GM03348 (cell line): ENCODE measurements at regions not wholly inside any gene's neighbourhood (a gene's known extent, or its start where the extent isn't known, plus 50 kb on each side); places are given as distances from the start of the nearest gene placed in this dataset.

ENCODE experiments used
- DNase-seq: peaks from one replicate; pipeline ENCODE4 v3.0.0; 2012; ENCODE audit warnings: low spot score

DNA sequence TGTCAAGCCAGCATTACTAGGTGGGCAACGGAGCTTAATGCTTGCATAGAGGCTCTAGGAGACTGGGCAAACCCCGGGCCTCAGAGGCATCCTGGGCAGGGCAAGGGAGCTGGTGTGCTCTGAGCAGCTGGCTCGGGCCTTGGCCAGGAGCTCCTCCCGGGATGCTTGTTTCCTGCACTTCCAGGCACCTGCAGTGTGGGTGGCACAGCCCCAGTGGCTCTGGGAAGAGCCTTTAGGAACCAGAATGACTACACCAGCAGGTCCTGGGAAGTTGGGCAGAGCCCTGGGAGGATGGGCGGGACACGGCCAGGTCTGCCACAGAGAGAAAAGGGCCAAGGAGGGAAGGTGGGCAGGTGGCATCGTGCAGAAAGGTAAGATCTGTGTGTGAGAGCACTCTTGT, 80.4 kb upstream of the CD93 start:
- DNase-seq: no peak

DNA sequence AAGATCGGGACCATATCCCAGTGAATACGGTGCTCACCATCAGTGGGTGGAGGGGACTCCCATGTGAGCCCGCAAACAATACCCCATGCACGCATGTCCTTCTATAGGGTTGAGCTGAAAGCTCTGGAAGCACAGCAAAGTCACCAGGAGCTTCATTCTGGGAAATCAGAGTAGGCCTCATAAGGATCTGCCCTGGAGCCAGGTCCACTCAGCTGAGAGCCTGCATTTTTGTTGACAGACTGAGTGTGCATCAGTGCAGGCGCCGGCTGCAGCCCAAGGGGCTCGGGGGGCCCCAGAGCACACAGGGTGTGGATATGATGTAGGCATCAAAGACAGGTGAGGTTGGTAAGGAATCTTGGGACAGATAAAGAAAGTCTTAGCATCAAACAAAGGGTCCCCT, 79.8 kb upstream of the CD93 start:
- no peak for DNase-seq

DNA sequence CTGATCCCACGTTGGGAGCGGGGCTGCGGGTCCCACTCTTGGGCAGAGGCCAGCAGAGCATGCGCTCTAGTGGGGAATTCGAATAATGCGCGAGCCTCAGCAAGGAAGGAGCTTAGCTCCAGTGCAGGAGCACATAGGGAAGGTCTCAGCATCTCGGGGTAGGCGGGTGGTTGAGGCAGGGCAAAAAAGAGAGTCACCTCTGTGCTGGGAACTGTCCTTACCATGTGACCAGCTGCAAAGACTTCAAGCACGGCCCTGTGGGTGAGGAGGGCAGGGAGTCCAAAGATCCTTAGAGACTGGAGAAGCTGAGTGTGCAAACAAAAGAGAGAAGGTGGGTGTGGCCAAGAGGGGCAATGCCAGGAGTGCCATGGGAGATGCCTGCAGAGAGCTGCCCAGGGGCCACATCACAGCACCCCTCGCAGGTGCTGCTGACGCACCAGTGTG, 79.2 kb upstream of the CD93 start:
- no peak for DNase-seq

DNA sequence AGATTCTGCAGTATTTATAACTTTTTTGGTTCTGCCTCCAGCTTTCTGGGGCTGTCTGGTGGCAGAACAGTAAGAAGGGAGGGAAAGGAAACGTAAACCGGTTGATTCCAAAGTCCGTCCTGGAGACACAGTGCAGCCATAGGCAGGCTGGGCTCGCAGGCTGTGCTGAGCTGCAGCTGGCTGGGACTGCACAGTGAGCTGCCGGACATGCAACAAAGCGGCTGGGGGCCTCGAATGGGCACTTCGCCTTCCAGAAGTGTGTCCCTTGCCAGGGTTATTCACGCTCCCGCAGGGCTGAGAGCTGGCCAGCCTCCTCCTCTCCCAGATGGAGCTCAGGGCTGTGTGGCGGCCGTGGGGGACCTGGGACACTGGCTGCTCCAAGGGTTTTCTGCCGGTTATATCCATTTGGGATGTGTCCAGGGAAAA, 78.1 kb upstream of the CD93 start:
- DNase-seq: no peak

DNA sequence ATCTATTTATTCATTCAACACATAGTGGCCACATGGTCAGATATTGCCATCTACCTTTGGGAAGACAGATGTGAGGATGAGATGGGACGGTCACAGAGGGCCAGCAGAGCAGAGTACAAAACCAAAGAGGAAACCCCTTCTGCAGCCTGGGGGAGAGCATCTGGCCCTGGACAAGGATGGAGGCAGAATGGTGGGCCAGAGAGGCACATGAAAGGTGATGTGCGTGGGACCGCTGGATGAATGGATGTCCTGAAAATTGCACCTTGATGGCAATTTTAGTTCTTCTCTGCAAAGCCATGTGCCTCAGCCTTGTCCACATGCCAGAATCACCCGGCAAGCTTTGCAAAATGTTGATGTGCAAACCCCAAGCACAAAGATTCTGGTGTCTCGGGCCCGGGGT, 77.4 kb upstream of the CD93 start:
- DNase-seq: no peak

DNA sequence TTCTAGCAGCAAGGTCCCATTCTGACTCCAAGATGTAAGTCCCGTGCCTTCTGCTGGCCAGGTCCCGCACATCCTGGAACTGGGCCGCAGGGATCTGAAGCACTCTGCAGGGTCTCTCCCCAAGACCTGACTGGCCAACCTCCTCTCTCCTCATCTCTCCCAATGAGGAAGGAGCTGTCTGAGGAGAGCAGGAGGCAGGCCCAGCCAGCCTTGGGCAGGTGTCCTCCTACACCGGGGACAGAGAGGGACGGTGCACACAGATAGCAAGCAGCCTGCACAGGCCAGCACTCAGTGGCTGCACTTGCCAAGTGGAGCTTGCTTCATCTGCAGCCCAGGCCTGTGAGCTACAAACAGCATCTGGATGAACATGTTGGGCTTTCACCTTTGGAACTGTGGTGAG, 76.8 kb upstream of the CD93 start:
- DNase-seq: no peak

- no peak for DNase-seq
Measured at GRCh38 chr20:23161968-23162696, 76.0 kb upstream of the CD93 start.

GRCh38 chr20:23161244-23161891, 75.2 kb upstream of the CD93 start:
- DNase-seq: no peak

DNA sequence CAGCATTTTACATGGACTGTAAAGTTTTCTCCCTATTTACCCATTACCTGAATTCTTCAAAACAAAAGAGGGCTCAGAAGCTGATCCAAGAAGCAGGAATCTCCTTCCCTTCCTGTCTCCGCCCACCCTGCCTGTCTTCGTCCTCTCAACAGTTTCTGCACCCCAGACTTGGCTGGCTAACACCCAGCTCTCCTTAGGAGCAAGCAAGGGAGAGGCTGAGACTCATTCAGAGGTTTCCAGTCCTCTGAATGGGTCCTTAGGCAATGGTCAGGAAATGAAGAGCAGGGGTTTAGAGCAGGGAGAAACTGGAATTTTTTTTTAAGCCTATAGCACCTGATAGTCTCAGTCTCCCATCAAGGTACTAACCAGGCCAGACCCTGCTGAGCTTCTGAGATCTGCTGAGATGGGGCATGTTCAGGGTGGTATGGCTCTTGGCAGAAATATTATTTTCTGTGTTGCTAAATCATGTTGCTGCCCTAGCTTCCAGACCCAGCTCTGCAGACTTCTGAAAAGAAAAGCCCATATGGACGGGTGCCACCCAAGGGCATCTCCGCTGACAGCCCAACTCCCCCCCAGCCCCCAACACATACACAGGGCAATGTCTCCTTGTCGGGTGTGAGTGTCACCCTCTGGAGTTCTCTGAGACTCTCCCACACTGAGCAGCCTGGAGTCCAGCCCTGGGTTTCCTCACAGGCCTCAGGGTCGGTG, 74.6 kb upstream of the CD93 start:
- DNase-seq: peak; percentile 53

DNA sequence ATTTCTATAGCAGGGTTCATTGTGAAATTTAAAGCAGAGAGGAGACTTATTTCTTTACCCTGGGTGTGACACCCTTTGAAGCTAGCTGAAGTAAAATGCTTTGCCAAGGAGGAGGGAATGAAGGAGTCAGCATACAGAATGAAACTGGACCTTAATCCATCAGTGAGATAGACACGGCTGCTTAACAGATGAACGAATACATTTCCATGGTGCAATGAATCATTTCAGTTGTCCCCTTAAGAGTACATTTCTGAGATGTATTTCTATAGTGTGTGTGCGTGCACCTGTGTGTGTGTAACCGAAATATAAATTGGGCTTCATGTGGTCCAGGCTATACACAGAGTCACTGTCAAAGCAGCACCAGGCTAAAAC, 73.8 kb upstream of the CD93 start:
- DNase-seq: no peak

GRCh38 chr20:23159256-23159946, 73.3 kb upstream of the CD93 start:
- DNase-seq: no peak

- no peak for DNase-seq
Measured at GRCh38 chr20:23157734-23158133, 71.6 kb upstream of the CD93 start.

GRCh38 chr20:23156842-23157423, 70.8 kb upstream of the CD93 start:
- DNase-seq: peak; percentile 38

- peak; percentile 75 for DNase-seq
Measured at GRCh38 chr20:23156170-23156841, 70.2 kb upstream of the CD93 start.

- no peak for DNase-seq
Measured at GRCh38 chr20:23155141-23155590, 69.0 kb upstream of the CD93 start.

- DNase-seq: no peak
Measured at GRCh38 chr20:23153696-23154341, 67.7 kb upstream of the CD93 start.

DNA sequence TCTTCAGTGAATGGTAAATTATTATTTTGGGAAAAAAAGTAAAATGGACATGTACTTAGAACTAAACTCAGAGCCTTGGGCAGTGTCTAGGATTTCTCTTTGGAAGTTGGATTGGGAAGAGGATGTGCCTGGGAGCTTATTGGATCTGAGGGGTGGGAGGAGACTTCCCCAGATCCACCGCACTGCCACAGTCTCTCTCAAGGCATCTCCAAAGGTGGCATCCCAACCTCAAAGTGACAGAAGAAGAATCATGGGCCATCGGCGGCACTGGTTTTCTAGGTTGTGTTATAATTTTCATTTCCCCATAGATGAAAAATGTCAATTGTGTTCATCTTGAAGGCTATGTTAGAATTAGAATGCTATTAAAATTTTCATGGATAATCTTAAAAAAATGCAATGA, 66.8 kb upstream of the CD93 start:
- no peak for DNase-seq

DNA sequence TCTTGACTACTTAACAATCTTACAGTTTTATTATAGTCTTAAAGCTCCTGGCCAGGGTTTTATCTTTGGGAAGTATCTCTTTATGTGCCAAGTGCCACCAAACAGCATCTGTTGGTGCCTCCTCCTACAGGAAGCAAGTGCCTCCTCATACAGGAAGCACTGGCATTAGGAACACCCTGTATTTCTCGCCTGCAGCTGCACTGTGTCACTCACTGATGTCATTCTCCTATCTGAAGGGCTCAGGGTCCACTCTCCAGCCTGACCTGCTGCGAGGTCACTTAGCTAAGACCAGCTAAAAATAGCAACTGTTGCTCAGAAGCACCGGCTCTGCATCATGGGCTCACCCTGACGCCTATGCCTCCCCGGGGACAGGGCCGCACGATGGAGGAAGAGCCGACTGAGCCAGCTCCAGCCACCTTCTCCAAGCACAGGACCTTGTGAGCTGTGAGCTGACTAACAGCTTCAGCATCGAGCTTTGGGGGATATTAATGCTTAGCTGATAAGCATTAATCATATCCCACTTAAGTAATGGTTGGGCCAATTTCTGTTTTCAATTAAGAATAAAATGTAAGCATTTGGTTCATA, 66.3 kb upstream of the CD93 start:
- peak; percentile 78 for DNase-seq

- DNase-seq: no peak
Measured at GRCh38 chr20:23151885-23152284, 65.8 kb upstream of the CD93 start.

DNA sequence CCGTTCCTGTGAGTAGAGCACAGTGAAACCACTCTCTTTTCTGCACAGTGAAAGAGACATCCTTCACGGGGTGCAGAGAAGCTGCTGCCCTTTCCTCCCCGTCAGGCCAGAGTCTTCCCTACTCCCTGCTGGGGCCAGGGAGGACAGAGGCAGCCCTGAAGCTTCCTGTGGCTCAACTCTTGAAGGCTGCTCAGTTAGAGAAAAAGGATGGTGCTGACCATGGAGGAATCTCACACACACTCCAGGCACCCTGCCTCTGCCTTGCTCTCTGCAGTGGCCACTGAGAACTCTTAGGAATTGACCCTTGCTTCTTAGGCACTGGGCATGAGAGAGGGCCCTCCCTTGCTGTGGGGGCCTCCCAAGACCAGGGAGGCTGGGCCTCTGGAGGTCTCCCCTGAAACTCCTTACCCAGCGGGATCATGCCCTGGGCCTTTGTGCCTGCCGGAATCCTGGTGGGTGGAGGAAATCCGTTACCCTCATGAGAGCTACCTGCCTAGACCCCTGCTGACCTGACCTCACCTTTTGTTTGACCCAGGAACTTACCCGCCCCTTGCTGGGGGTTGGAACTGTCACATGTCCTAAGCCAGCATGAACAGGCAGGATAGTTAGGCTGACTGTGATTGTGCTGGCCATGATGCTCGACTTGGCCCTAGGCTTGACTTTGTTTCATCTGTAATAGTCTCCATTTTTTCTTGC, 65.0 kb upstream of the CD93 start:
- DNase-seq: no peak
